AG10803 (cell line): ENCODE measurements at regions not wholly inside any gene's neighbourhood (a gene's known extent, or its start where the extent isn't known, plus 50 kb on each side); places are given as distances from the start of the nearest gene placed in this dataset.

Experiments used
- DNase-seq: peaks from one replicate; pipeline ENCODE4 v3.0.0; 2010; ENCODE audit warnings: low read depth
- H3K4me3 ChIP-seq: 2 replicates; pipeline ENCODE4 v1.5.1; 2011; ENCODE audit warnings: mild to moderate bottlenecking, low read length, control low read depth
- TF ChIP-seq, protein P1 (sequence below): conservative IDR thresholded peaks from 2 replicates; pipeline ENCODE4 v1.5.1; 2011; ENCODE audit warnings: mild to moderate bottlenecking, low read length, control low read depth, inconsistent platforms

GRCh38 chr7:131616487-131617200 is 60.2 kb upstream of the PODXL start:
- DNase-seq = no peak
- no peak overlapping the region for H3K4me3 ChIP-seq
- TF ChIP-seq, protein P1, sequence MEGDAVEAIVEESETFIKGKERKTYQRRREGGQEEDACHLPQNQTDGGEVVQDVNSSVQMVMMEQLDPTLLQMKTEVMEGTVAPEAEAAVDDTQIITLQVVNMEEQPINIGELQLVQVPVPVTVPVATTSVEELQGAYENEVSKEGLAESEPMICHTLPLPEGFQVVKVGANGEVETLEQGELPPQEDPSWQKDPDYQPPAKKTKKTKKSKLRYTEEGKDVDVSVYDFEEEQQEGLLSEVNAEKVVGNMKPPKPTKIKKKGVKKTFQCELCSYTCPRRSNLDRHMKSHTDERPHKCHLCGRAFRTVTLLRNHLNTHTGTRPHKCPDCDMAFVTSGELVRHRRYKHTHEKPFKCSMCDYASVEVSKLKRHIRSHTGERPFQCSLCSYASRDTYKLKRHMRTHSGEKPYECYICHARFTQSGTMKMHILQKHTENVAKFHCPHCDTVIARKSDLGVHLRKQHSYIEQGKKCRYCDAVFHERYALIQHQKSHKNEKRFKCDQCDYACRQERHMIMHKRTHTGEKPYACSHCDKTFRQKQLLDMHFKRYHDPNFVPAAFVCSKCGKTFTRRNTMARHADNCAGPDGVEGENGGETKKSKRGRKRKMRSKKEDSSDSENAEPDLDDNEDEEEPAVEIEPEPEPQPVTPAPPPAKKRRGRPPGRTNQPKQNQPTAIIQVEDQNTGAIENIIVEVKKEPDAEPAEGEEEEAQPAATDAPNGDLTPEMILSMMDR = no peak

DNA sequence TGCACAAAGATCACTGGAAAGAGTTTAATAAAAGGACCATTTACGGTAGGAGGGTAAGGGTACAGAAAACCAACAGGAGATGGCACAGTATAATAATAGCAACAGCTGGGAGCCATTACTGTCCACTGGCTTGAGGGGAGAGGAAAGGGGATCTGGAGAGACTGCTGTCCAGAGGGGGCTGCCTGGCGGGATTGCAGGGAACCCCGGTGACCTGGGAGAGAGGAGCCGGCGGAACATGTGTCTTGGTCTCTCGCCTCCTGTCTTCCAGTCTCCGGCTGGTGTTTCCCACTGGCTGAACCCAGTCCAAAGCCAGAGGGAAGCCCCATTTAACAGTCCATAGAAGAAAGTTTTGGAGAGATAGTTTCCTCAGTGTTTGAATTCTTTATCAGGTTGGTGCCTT is 57.5 kb upstream of the PODXL start:
- no peak overlapping the region for H3K4me3 ChIP-seq
- TF ChIP-seq, protein P1 = no peak
- DNase-seq = no peak

GRCh38 chr7:131610007-131610406 is 53.6 kb upstream of the PODXL start:
- no peak overlapping the region for H3K4me3 ChIP-seq
- DNase-seq = no peak
- TF ChIP-seq, protein P1 = no peak

- DNase-seq = no peak
These were observed 51.7 kb upstream of the PODXL start for GRCh38 chr7:131608116-131608500.

GRCh38 chr7:131607291-131608115 is 51.1 kb upstream of the PODXL start:
- DNase-seq = no peak
- no peak overlapping the region for H3K4me3 ChIP-seq
- TF ChIP-seq, protein P1 = no peak

More at GRCh38 chr7:131608116-131608500, 51.7 kb upstream of the PODXL start:
- TF ChIP-seq, protein P1 = no peak
- H3K4me3 ChIP-seq = no peak overlapping the region

GRCh38 chr7:131606346-131607290 is 50.2 kb upstream of the PODXL start:
- TF ChIP-seq, protein P1 = no peak
- no peak for DNase-seq
- H3K4me3 ChIP-seq = no peak overlapping the region
